IMR-90 (cell line): ENCODE measurements at regions not wholly inside any gene's neighbourhood (a gene's known extent, or its start where the extent isn't known, plus 50 kb on each side); places are given as distances from the start of the nearest gene placed in this dataset.

Experiments
- ATAC-seq: fragments of 200-7000 bp; cut with Tn5 transposase; 2 replicates; pipeline ENCODE4 v1.9.1; 2020; ENCODE audit warnings: low read depth, mild to moderate bottlenecking, moderate library complexity
- BruUV-seq: library from RNA; stranded (reverse); fragments of 400-500 nt; replicated peaks from 2 replicates; lab custom pipeline; 2021; lab: Mats Ljungman, UMichigan
- CTCF ChIA-PET: fragments of 300-600 bp; formaldehyde crosslinking; extraction: SDS; loops from one replicate; lab custom pipeline; 2021; ENCODE audit warnings: antibody characterized with exemption; lab: Yijun Ruan, JAX
- POLR2A ChIA-PET: fragments of 300-600 bp; sonication (Branson Sonifier 250); formaldehyde crosslinking; loops from one replicate; lab custom pipeline; 2022; ENCODE audit warnings: antibody characterized with exemption; ENCODE audit not compliant: unreplicated experiment; lab: Charles Lee
- DNase-seq: peaks from one replicate; pipeline ENCODE4 v3.0.0; 2013
- H2AFZ ChIP-seq: replicated peaks from 2 replicates; pipeline ENCODE3; 2013; ENCODE audit warnings: low read length, mild to moderate bottlenecking; ENCODE audit not compliant: poor library complexity
- H2AK5ac ChIP-seq: 2 replicates; pipeline ENCODE4 v1.6.1; 2013; ENCODE audit warnings: low read depth, low read length, inconsistent platforms
- H2AK9ac ChIP-seq: replicated peaks from 2 replicates; pipeline ENCODE3; 2013; ENCODE audit warnings: mild to moderate bottlenecking, low read depth, low read length, moderate library complexity; ENCODE audit not compliant: poor library complexity
- H2BK120ac ChIP-seq: 2 replicates; pipeline ENCODE4 v1.6.1; 2013; ENCODE audit warnings: low read depth, low read length, inconsistent platforms
- H2BK15ac ChIP-seq: 3 replicates; pipeline ENCODE4 v1.6.1; 2013; ENCODE audit warnings: low read depth, low read length, inconsistent platforms
- H2BK20ac ChIP-seq: 2 replicates; pipeline ENCODE4 v1.6.1; 2013; ENCODE audit warnings: low read depth, mild to moderate bottlenecking, inconsistent platforms, low read length, moderate library complexity
- H2BK5ac ChIP-seq: 2 replicates; pipeline ENCODE4 v1.6.1; 2013; ENCODE audit warnings: mild to moderate bottlenecking, low read depth, low read length, inconsistent platforms; ENCODE audit not compliant: poor library complexity, severe bottlenecking
- H3K14ac ChIP-seq: replicated peaks from 2 replicates; pipeline ENCODE4 v1.6.1; 2013; ENCODE audit warnings: low read depth, low read length, inconsistent platforms
- H3K18ac ChIP-seq: 2 replicates; pipeline ENCODE4 v1.6.1; 2013; ENCODE audit warnings: low read depth, low read length, control low read depth
- H3K23ac ChIP-seq: 2 replicates; pipeline ENCODE4 v1.6.1; 2013; ENCODE audit warnings: low read depth, low read length, inconsistent platforms
- H3K27ac ChIP-seq: 2 replicates; pipeline ENCODE4 v1.5.1; 2013; ENCODE audit warnings: mild to moderate bottlenecking, control low read depth, low read length; ENCODE audit not compliant: insufficient read depth
- H3K27me3 ChIP-seq: 2 replicates; pipeline ENCODE4 v1.6.1; 2013; ENCODE audit warnings: low read length; ENCODE audit not compliant: control insufficient read depth, insufficient read depth
- H3K36me3 ChIP-seq: 2 replicates; pipeline ENCODE4 v1.6.1; 2013; ENCODE audit warnings: low read length, mixed read lengths; ENCODE audit not compliant: control insufficient read depth, insufficient read depth
- H3K4ac ChIP-seq: 2 replicates; pipeline ENCODE4 v1.6.1; 2013; ENCODE audit warnings: low read depth, low read length, inconsistent platforms
- H3K4me1 ChIP-seq: 2 replicates; pipeline ENCODE4 v1.6.1; 2013; ENCODE audit warnings: low read length, mixed read lengths; ENCODE audit not compliant: control insufficient read depth, insufficient read depth
- H3K4me2 ChIP-seq: 2 replicates; pipeline ENCODE4 v1.6.1; 2013; ENCODE audit warnings: low read depth, mild to moderate bottlenecking, control low read depth, low read length, moderate library complexity
- H3K4me3 ChIP-seq: 2 replicates; pipeline ENCODE4 v1.5.1; 2013; ENCODE audit warnings: low read depth, mild to moderate bottlenecking, control low read depth, low read length, moderate library complexity; ENCODE audit not compliant: insufficient read depth
- H3K56ac ChIP-seq: 2 replicates; pipeline ENCODE4 v1.6.1; 2013; ENCODE audit warnings: low read length, inconsistent platforms; ENCODE audit not compliant: insufficient read depth; ENCODE audit errors: extremely low read depth
- H3K79me1 ChIP-seq, 2 experiments: 2 replicates each; pipeline ENCODE4 v1.6.1; 2013; ENCODE audit warnings: low read length in 2 of 2, inconsistent platforms in 1 of 2, low read depth in 1 of 2
- H3K9ac ChIP-seq: 2 replicates; pipeline ENCODE4 v1.6.1; 2013; ENCODE audit warnings: low read depth, low read length, control low read depth
- H3K9me1 ChIP-seq: 2 replicates; pipeline ENCODE4 v1.6.1; 2013; ENCODE audit warnings: low read length, inconsistent platforms; ENCODE audit not compliant: insufficient read depth
- H3K9me3 ChIP-seq: 2 replicates; pipeline ENCODE4 v1.6.1; 2013; ENCODE audit warnings: low read length; ENCODE audit not compliant: control insufficient read depth, insufficient read depth
- H4K20me1 ChIP-seq: 2 replicates; pipeline ENCODE4 v1.6.1; 2013; ENCODE audit warnings: low read length, inconsistent platforms; ENCODE audit not compliant: insufficient read depth
- H4K5ac ChIP-seq: 2 replicates; pipeline ENCODE4 v1.6.1; 2013; ENCODE audit warnings: mild to moderate bottlenecking, low read depth, low read length, control low read depth
- H4K8ac ChIP-seq, 2 experiments: 2 replicates each; pipeline ENCODE4 v1.6.1; 2013; ENCODE audit warnings: low read depth in 2 of 2, low read length in 2 of 2, control low read depth in 1 of 2, inconsistent platforms in 1 of 2
- H4K91ac ChIP-seq: 2 replicates; pipeline ENCODE4 v1.6.1; 2013; ENCODE audit warnings: low read depth, low read length, inconsistent platforms; ENCODE audit not compliant: insufficient read depth
- BHLHE40 ChIP-seq: fragments of 150-350 bp; IDR thresholded peaks from 2 replicates; pipeline ENCODE4 v1.6.1; 2016; ENCODE audit warnings: mild to moderate bottlenecking, low read depth, low read length
- MAZ ChIP-seq: IDR thresholded peaks from 2 replicates; pipeline ENCODE4 v1.6.1; 2012; ENCODE audit warnings: low read depth, mild to moderate bottlenecking, low read length, improper control_type of control experiment, moderate library complexity, borderline replicate concordance
- MXI1 ChIP-seq: IDR thresholded peaks from 2 replicates; pipeline ENCODE4 v1.6.1; 2012; ENCODE audit warnings: low read depth, mild to moderate bottlenecking, low read length, moderate library complexity, borderline replicate concordance
- RAD21 ChIP-seq: IDR thresholded peaks from 2 replicates; pipeline ENCODE4 v1.6.1; 2012; ENCODE audit warnings: low read length, improper control_type of control experiment
- RFX5 ChIP-seq: IDR thresholded peaks from 2 replicates; pipeline ENCODE4 v1.8.0; 2012; ENCODE audit warnings: low read depth, mild to moderate bottlenecking, low read length, moderate library complexity
- SMC3 ChIP-seq: fragments of 150-350 bp; IDR thresholded peaks from 2 replicates; pipeline ENCODE4 v1.6.1; 2016; ENCODE audit warnings: low read depth, mild to moderate bottlenecking, antibody characterized with exemption, low read length, moderate library complexity
- WGBS, 2 experiments: methylation state at CpG; one replicate each; pipeline versions ENCODE4 v1.1.5 to v1.1.7; 2013; ENCODE audit warnings: missing lambda C conversion rate in 2 of 2; ENCODE audit not compliant: insufficient read length in 1 of 2; ENCODE audit errors: extremely low coverage in 2 of 2; 5-methylcytosine and 5-hydroxymethylcytosine counted together
- dilution Hi-C: fragments of 300-500 bp; cut with HindIII; formaldehyde crosslinking; loops from one replicate; pipeline ENCODE4 v1.14.3; 2018; ENCODE audit warnings: low sequenced_read_pairs; ENCODE audit not compliant: unreplicated experiment
- in situ Hi-C: fragments of 300-500 bp; cut with MboI; formaldehyde crosslinking; loops from 3 replicates; pipeline ENCODE4 v1.14.3; 2019; ENCODE audit warnings: low sequenced_read_pairs, inconsistent platforms, mixed read lengths
- intact Hi-C: fragments of 100-400 bp; cut with micrococcal nuclease; formaldehyde crosslinking; loops from 2 replicates; pipeline ENCODE4 v1.10.0; 2022

- intact Hi-C loops (no loop called here), in situ Hi-C loops (no loop called here), dilution Hi-C loops (no loop called here)
- H3K23ac ChIP-seq = peak overlapping the region; percentile 77
- peak overlapping the region; percentile 32; the same call in 1 of the 2 replicates for H3K56ac ChIP-seq
- no peaks in the 10 kb centered on the region for H3K36me3 ChIP-seq
- peak overlapping the region; percentile 89 for H2BK20ac ChIP-seq
- H3K9ac ChIP-seq = no peak overlapping the region
- H3K27ac ChIP-seq = peak overlapping the region; percentile 62
- H3K9me3 ChIP-seq = no peaks in the 10 kb centered on the region
- H2BK120ac ChIP-seq = peak overlapping the region; percentile 92
- peak overlapping the region; percentile 60 to 88 for H4K8ac ChIP-seq
- H2BK15ac ChIP-seq = peak overlapping the region; percentile 78; the same call in 2 of the 3 replicates
- H3K4ac ChIP-seq = peak overlapping the region; percentile 86
- H4K20me1 ChIP-seq = no peaks in the 10 kb centered on the region
- DNase-seq = peak; percentile 90
- peak overlapping the region; percentile 30; the same call in 1 of the 2 replicates for H3K4me2 ChIP-seq
- H2AFZ ChIP-seq = peak overlapping the region; percentile 75
- POLR2A ChIA-PET = interaction anchor here (0.5 kb wide), 1 partner anchor 277 kb away, joined by 3 read pairs; no protein-coding TSS in a partner anchor
- peak overlapping the region; percentile 34 for H2AK9ac ChIP-seq
- BruUV-seq = no TSS peak
- ATAC-seq = peak; percentile 78
- peak overlapping the region; percentile 90 for H4K91ac ChIP-seq
- no peak overlapping the region for H3K4me3 ChIP-seq
- H3K18ac ChIP-seq = peak overlapping the region; percentile 56
- H3K4me1 ChIP-seq = peaks cover 28% of the 10 kb centered on the region
- peak overlapping the region; percentile 79; the same call in 1 of the 2 replicates for H3K14ac ChIP-seq
- peak overlapping the region; percentile 75 for H2AK5ac ChIP-seq
- no peaks in the 10 kb centered on the region for H3K27me3 ChIP-seq
- peak overlapping the region; percentile 68 for H4K5ac ChIP-seq
- peak overlapping the region; percentile 81 for H2BK5ac ChIP-seq
- peaks cover 29 to 46% of the 10 kb centered on the region in 2 experiments for H3K79me1 ChIP-seq
- peaks cover 17% of the 10 kb centered on the region for H3K9me1 ChIP-seq
- WGBS, 2 experiments = 25% methylated on average over 7 of the region's 11 CpGs; no CpG with 5 or more reads in 1 of the 2 experiments
- TF ChIP-seq RAD21 (no peak), RFX5 (no peak), SMC3 (0 out of 2 replicates have a peak, but pooled peaks have one; percentile 6), MAZ (no peak), MXI1 (no peak), BHLHE40 (peak; percentile 42; the same call in 1 of the 2 replicates)
- CTCF ChIA-PET = interaction anchor here (1.8 kb wide), 1 partner anchor 79 kb away, joined by 7 read pairs; the partner anchor contains the start of gene TLN2
Observed at GRCh38 chr15:62469874-62470688, 305.0 kb upstream of the C2CD4B start.
